ENCODE measurements at regions not wholly inside any gene's neighbourhood (a gene's known extent, or its start where the extent isn't known, plus 50 kb on each side); places are given as distances from the start of the nearest gene placed in this dataset.

- no peak for FAIRE-seq
- POLR2A ChIA-PET, result no interaction called here
- intact Hi-C loops (cut with micrococcal nuclease), result no loop called here
- Histone ChIP-seq H3K4me2 (ENCODE audit: insufficient read depth, low read length) (no peak overlapping the region), H3K9me1 (replicated peaks; ENCODE audit: control insufficient read depth, extremely low read depth, insufficient read depth, low read length) (no peaks in the 10 kb centered on the region), H3K36me3 (ENCODE audit: control insufficient read depth in 2 of 2, extremely low read depth in 1 of 2, insufficient read depth in 2 of 2, low read length in 2 of 2) (no peaks in the 10 kb centered on the region), H3K4me1 (ENCODE audit: control insufficient read depth, extremely low read depth, insufficient read depth, low read length) (no peaks in the 10 kb centered on the region), H3K9me3 (replicated peaks; ENCODE audit: control insufficient read depth, insufficient read depth, low read length) (no peaks in the 10 kb centered on the region), H3K27ac (ENCODE audit: insufficient read depth, low read depth, low read length) (no peak overlapping the region), H2AFZ (ENCODE audit: low read depth, low read length) (no peak overlapping the region), H3K79me2 (ENCODE audit: control insufficient read depth, insufficient read depth, low read length) (no peaks in the 10 kb centered on the region), H4K20me1 (replicated peaks; ENCODE audit: control insufficient read depth, extremely low read depth, insufficient read depth, low read length) (no peaks in the 10 kb centered on the region), H3K4me3 (replicated peaks in 1 of 3; ENCODE audit: insufficient read depth in 1 of 3, low read depth in 1 of 3, low read length in 3 of 3) (no peak overlapping the region), H3K27me3 (ENCODE audit: control insufficient read depth in 2 of 2, insufficient read depth in 2 of 2, low read length in 2 of 2) (no peaks in the 10 kb centered on the region), H3K9ac (replicated peaks; ENCODE audit: extremely low read depth, insufficient read depth, low read length) (no peak overlapping the region)
- no peak for DNase-seq (ENCODE audit: low read depth, low spot score)
- CTCF ChIA-PET, result interaction anchor here (1.6 to 2.0 kb wide), 2 partner anchors 10 to 90 kb away, joined by 5 to 6 read pairs; no protein-coding TSS in a partner anchor
- no peak for TF ChIP-seq POLR2AphosphoS5 (IDR thresholded peaks at IDR 0.05; ENCODE audit: insufficient read depth, low read depth, low read length)
- TF ChIP-seq, protein P1, sequence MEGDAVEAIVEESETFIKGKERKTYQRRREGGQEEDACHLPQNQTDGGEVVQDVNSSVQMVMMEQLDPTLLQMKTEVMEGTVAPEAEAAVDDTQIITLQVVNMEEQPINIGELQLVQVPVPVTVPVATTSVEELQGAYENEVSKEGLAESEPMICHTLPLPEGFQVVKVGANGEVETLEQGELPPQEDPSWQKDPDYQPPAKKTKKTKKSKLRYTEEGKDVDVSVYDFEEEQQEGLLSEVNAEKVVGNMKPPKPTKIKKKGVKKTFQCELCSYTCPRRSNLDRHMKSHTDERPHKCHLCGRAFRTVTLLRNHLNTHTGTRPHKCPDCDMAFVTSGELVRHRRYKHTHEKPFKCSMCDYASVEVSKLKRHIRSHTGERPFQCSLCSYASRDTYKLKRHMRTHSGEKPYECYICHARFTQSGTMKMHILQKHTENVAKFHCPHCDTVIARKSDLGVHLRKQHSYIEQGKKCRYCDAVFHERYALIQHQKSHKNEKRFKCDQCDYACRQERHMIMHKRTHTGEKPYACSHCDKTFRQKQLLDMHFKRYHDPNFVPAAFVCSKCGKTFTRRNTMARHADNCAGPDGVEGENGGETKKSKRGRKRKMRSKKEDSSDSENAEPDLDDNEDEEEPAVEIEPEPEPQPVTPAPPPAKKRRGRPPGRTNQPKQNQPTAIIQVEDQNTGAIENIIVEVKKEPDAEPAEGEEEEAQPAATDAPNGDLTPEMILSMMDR (IDR thresholded peaks at IDR 0.05; ENCODE audit: extremely low read depth in 1 of 2, insufficient read depth in 1 of 2, low read depth in 1 of 2, low read length in 2 of 2), result no peak
- TF ChIP-seq MYC (IDR thresholded peaks at IDR 0.05; ENCODE audit: low read depth, low read length), result no peak
- TF ChIP-seq MAX (IDR thresholded peaks at IDR 0.05; ENCODE audit: insufficient read depth, insufficient read length), result no peak
- no peak for TF ChIP-seq POLR2A (IDR thresholded peaks at IDR 0.05; ENCODE audit: low read depth, low read length)
- TF ChIP-seq GATA2 (IDR thresholded peaks at IDR 0.05; ENCODE audit: insufficient read depth, insufficient read length, low read depth, low read length), result no peak
- TF ChIP-seq FOS (IDR thresholded peaks at IDR 0.05; ENCODE audit: borderline replicate concordance, insufficient read depth, low read length), result no peak
- no peak for TF ChIP-seq EZH2 (IDR thresholded peaks at IDR 0.05; ENCODE audit: borderline replicate concordance, low read depth, low read length, severe bottlenecking)
- TF ChIP-seq JUN (IDR thresholded peaks at IDR 0.05; ENCODE audit: borderline replicate concordance, insufficient read depth, insufficient read length, low read depth), result no peak
- no TSS peak for BruUV-seq (replicated peaks)
- dilution Hi-C loops (cut with MboI; ENCODE audit: extremely low pct_ligation_motif_present, low sequenced_read_pairs), result no loop called here
Observed at GRCh38 chr12:90013409-90013808, 304.8 kb upstream of the ATP2B1 start.
